Loucy (cell line): ENCODE measurements at regions not wholly inside any gene's neighbourhood (a gene's known extent, or its start where the extent isn't known, plus 50 kb on each side); places are given as distances from the start of the nearest gene placed in this dataset.

Source experiments
- H2AFZ ChIP-seq: fragments of 200-600 bp; sonication (generic); 2 replicates; pipeline ENCODE4 v1.6.0; 2016; ENCODE audit warnings: antibody characterized with exemption, mild to moderate bottlenecking, low read length, moderate library complexity
- H3F3A ChIP-seq: fragments of 200-600 bp; 2 replicates; pipeline ENCODE4 v1.6.0; 2016; ENCODE audit warnings: antibody characterized with exemption, low read depth, mild to moderate bottlenecking
- H3K27me3 ChIP-seq: fragments of 200-600 bp; sonication (generic); 2 replicates; pipeline ENCODE4 v1.6.1; 2014; ENCODE audit warnings: low read length, mild to moderate bottlenecking; ENCODE audit not compliant: insufficient read depth, poor library complexity, severe bottlenecking
- H3K36me3 ChIP-seq: fragments of 200-600 bp; sonication (generic); 2 replicates; pipeline ENCODE4 v1.6.1; 2016; ENCODE audit warnings: low read length; ENCODE audit not compliant: insufficient read depth
- H3K4me1 ChIP-seq: fragments of 200-600 bp; sonication (generic); 2 replicates; pipeline ENCODE4 v1.5.1; 2014; ENCODE audit warnings: low read length, mild to moderate bottlenecking; ENCODE audit not compliant: insufficient read depth, poor library complexity, severe bottlenecking
- H3K4me2 ChIP-seq: fragments of 200-600 bp; sonication (generic); 2 replicates; pipeline ENCODE4 v1.6.0; 2014; ENCODE audit warnings: antibody characterized with exemption, low read length, low read depth, mild to moderate bottlenecking; ENCODE audit not compliant: poor library complexity, severe bottlenecking
- H3K4me3 ChIP-seq: fragments of 200-600 bp; sonication (generic); 2 replicates; pipeline ENCODE4 v1.5.1; 2014; ENCODE audit warnings: low read length, mild to moderate bottlenecking, mixed read lengths; ENCODE audit not compliant: poor library complexity, severe bottlenecking
- H3K79me2 ChIP-seq: fragments of 200-600 bp; sonication (generic); 2 replicates; pipeline ENCODE4 v1.6.1; 2014; ENCODE audit warnings: low read length; ENCODE audit not compliant: insufficient read depth
- H3K9ac ChIP-seq: fragments of 200-600 bp; sonication (generic); 2 replicates; pipeline ENCODE4 v1.6.0; 2014; ENCODE audit warnings: mild to moderate bottlenecking, low read depth, low read length, moderate library complexity; ENCODE audit not compliant: poor library complexity, severe bottlenecking
- H3K9me2 ChIP-seq: fragments of 200-600 bp; sonication (generic); replicated peaks from 2 replicates; pipeline ENCODE4 v1.6.1; 2016; ENCODE audit warnings: low read depth, low read length, mixed read lengths
- H3K9me3 ChIP-seq: fragments of 200-600 bp; sonication (generic); 2 replicates; pipeline ENCODE4 v1.6.1; 2014; ENCODE audit warnings: mild to moderate bottlenecking, antibody characterized with exemption, low read length, low read depth; ENCODE audit not compliant: insufficient read depth
- H4K20me1 ChIP-seq: fragments of 200-600 bp; sonication (generic); 2 replicates; pipeline ENCODE4 v1.6.0; 2014; ENCODE audit warnings: antibody characterized with exemption, low read length, mild to moderate bottlenecking; ENCODE audit not compliant: insufficient read depth, poor library complexity, severe bottlenecking
- CTCF ChIP-seq: fragments of 200-600 bp; sonication (generic); conservative IDR thresholded peaks from 2 replicates; pipeline ENCODE4 v1.5.1; 2014; ENCODE audit warnings: mild to moderate bottlenecking, antibody characterized with exemption, low read length
- EZH2phosphoT487 ChIP-seq: fragments of 200-600 bp; IDR thresholded peaks from 2 replicates; pipeline ENCODE4 v1.6.1; 2018; ENCODE audit warnings: antibody characterized with exemption, mild to moderate bottlenecking, moderate library complexity, borderline replicate concordance

- no peaks in the 10 kb centered on the region for H4K20me1 ChIP-seq
- H2AFZ ChIP-seq, result no peak overlapping the region
- TF ChIP-seq EZH2phosphoT487 (no peak), CTCF (no peak)
Measured at GRCh38 chr2:128593879-128594650, 275.4 kb upstream of the HS6ST1 start.

GRCh38 chr2:128594651-128594910 lies 275.9 kb upstream of the HS6ST1 start:
- Histone ChIP-seq H3K4me3 (no peak overlapping the region), H3K4me1 (peaks cover 23% of the 10 kb centered on the region), H3K36me3 (no peaks in the 10 kb centered on the region), H3F3A (no peaks in the 10 kb centered on the region), H3K9ac (no peak overlapping the region), H3K9me2 (no peaks in the 10 kb centered on the region), H3K79me2 (no peaks in the 10 kb centered on the region), H3K4me2 (no peak overlapping the region), H2AFZ (no peak overlapping the region), H4K20me1 (no peaks in the 10 kb centered on the region), H3K27me3 (no peaks in the 10 kb centered on the region), H3K9me3 (no peaks in the 10 kb centered on the region)
- no peak for TF ChIP-seq EZH2phosphoT487
- no peak for TF ChIP-seq CTCF

More at GRCh38 chr2:128593879-128594650, 275.4 kb upstream of the HS6ST1 start:
- no peaks in the 10 kb centered on the region for H3K9me2 ChIP-seq
- H3K36me3 ChIP-seq, result no peaks in the 10 kb centered on the region
- no peak overlapping the region for H3K4me2 ChIP-seq
- no peaks in the 10 kb centered on the region for H3F3A ChIP-seq
- H3K79me2 ChIP-seq, result no peaks in the 10 kb centered on the region
- no peak overlapping the region for H3K9ac ChIP-seq
- no peak overlapping the region for H3K4me3 ChIP-seq
- no peaks in the 10 kb centered on the region for H3K27me3 ChIP-seq
- no peaks in the 10 kb centered on the region for H3K9me3 ChIP-seq
- peaks cover 23% of the 10 kb centered on the region for H3K4me1 ChIP-seq

GRCh38 chr2:128594953-128595677 lies 276.4 kb upstream of the HS6ST1 start:
- H3K9ac ChIP-seq, result no peak overlapping the region
- no peaks in the 10 kb centered on the region for H3K9me3 ChIP-seq
- no peak overlapping the region for H3K4me2 ChIP-seq
- no peaks in the 10 kb centered on the region for H3K79me2 ChIP-seq
- 0 out of 2 replicates have a peak, but pooled peaks cover 3% of the 10 kb centered on the region for H3F3A ChIP-seq
- no peaks in the 10 kb centered on the region for H3K9me2 ChIP-seq
- H3K27me3 ChIP-seq, result no peaks in the 10 kb centered on the region
- H3K4me3 ChIP-seq, result no peak overlapping the region
- peaks cover 28% of the 10 kb centered on the region for H3K4me1 ChIP-seq
- TF ChIP-seq CTCF (no peak; the same call in 1 of the 2 replicates), EZH2phosphoT487 (no peak)
- H4K20me1 ChIP-seq, result no peaks in the 10 kb centered on the region
- no peaks in the 10 kb centered on the region for H3K36me3 ChIP-seq
- H2AFZ ChIP-seq, result no peak overlapping the region
